Adrenal gland (tissue), 9 donors: ENCODE measurements at regions not wholly inside any gene's neighbourhood (a gene's known extent, or its start where the extent isn't known, plus 50 kb on each side); places are given as distances from the start of the nearest gene placed in this dataset.

Experiments
- DNase-seq, 7 donors: peaks; one replicate each; pipeline ENCODE4 v3.0.0-alpha.2; 2019 to 2020
- H3K27ac ChIP-seq, 5 donors: fragments of 200-600 bp; sonication (generic) in 4 of 5; 1 replicate in 3 of 5; 2 replicates in 2 of 5; pipeline versions ENCODE4 v1.5.1 to v1.8.0; 2016 to 2020; ENCODE audit warnings: mild to moderate bottlenecking in 1 of 5
- H3K27me3 ChIP-seq: fragments of 200-600 bp; 2 replicates; pipeline ENCODE4 v1.8.0; 2021
- H3K36me3 ChIP-seq, 2 donors: fragments of 200-600 bp; replicated peaks in 1 of 2; 1 replicate in 1 of 2; 2 replicates in 1 of 2; pipeline versions ENCODE4 v1.5.1 to v1.8.0; 2018 to 2022
- H3K4me1 ChIP-seq, 2 donors: fragments of 200-600 bp; replicated peaks in 1 of 2; 1 replicate in 1 of 2; 2 replicates in 1 of 2; pipeline versions ENCODE4 v1.5.1 to v1.8.0; 2018 to 2021
- H3K4me3 ChIP-seq, 4 donors: fragments of 200-600 bp; sonication (generic) in 3 of 4; one replicate each; pipeline ENCODE4 v1.5.1; 2016 to 2018
- H3K9me3 ChIP-seq, 3 donors: fragments of 200-600 bp; sonication (generic) in 1 of 3; replicated peaks in 1 of 3; 1 replicate in 2 of 3; 2 replicates in 1 of 3; pipeline versions ENCODE4 v1.5.1 to v1.8.0; 2016 to 2021
- CTCF ChIP-seq, 6 experiments: fragments of 450-650 bp in 4 of 6; fragments of 200-600 bp in 2 of 6; sonication (generic) in 1 of 6; IDR thresholded peaks; 1 replicate in 5 of 6; 2 replicates in 1 of 6; pipeline versions ENCODE4 v1.5.1 to v1.8.0; 2016 to 2021; ENCODE audit warnings: antibody characterized with exemption in 6 of 6, mild to moderate bottlenecking in 2 of 6, moderate library complexity in 1 of 6
- POLR2A ChIP-seq, 2 donors: fragments of 450-650 bp; IDR thresholded peaks; one replicate each; pipeline ENCODE4 v1.6.1; 2017; ENCODE audit warnings: antibody characterized with exemption in 2 of 2, mild to moderate bottlenecking in 2 of 2, moderate library complexity in 1 of 2
- WGBS, 4 donors: extraction: QIAGEN DNeasy Blood & Tissue Kit in 2 of 4; methylation state at CpG; one replicate each; pipeline versions ENCODE4 v1.1.5 to v1.1.7; 2013 to 2017; 5-methylcytosine and 5-hydroxymethylcytosine counted together
- intact Hi-C, 2 donors: fragments of 100-400 bp; cut with DNase I; formaldehyde crosslinking; loops; one replicate each; pipeline versions ENCODE4 v1.14.1 to v1.15.0; 2022 to 2023
- donor health status: healthy with polysubstance abuse.
- donor health status: Bipolar disorder and iron deficiency.
- donor health status: DM: yes; HTN: yes; CAD: no.
- donor health status: DM: no; HTN: no; CAD: no.
- donor health status: DM: no; HTN: no; CAD: no.

- H3K27me3 ChIP-seq, result no peaks in the 10 kb centered on the region
- no peak overlapping the region for H3K4me3 ChIP-seq
- intact Hi-C loops, result no loop called here
- DNase-seq, result no peak
- TF ChIP-seq CTCF (IDR thresholded peaks at IDR 0.05) (no peak), POLR2A (IDR thresholded peaks at IDR 0.05) (no peak)
- 74 to 92% (median 83%) methylated on average over 3 of the region's 3 CpGs for WGBS, 4 donors
- H3K36me3 ChIP-seq, result no peaks in the 10 kb centered on the region
- H3K27ac ChIP-seq, result no peak overlapping the region
- H3K9me3 ChIP-seq, result no peaks in the 10 kb centered on the region
- H3K4me1 ChIP-seq, result no peaks in the 10 kb centered on the region
These were observed 278.1 kb downstream of the FRK start for GRCh38 chr6:115782612-115783011.

GRCh38 chr6:115773741-115774140 is 286.9 kb downstream of the FRK start:
- Histone ChIP-seq H3K27ac (no peak overlapping the region), H3K9me3 (no peaks in the 10 kb centered on the region), H3K4me3 (no peak overlapping the region), H3K36me3 (no peaks in the 10 kb centered on the region), H3K27me3 (no peaks in the 10 kb centered on the region), H3K4me1 (no peaks in the 10 kb centered on the region)
- intact Hi-C loops, result no loop called here
- DNase-seq, result no peak
- WGBS, 4 donors, result 35 to 61% (median 52%) methylated on average over 3 of the region's 3 CpGs
- TF ChIP-seq CTCF (IDR thresholded peaks at IDR 0.05), result no peak
- no peak for TF ChIP-seq POLR2A (IDR thresholded peaks at IDR 0.05)

GRCh38 chr6:115770851-115771250 is 289.8 kb downstream of the FRK start:
- intact Hi-C loops, result no loop called here
- Histone ChIP-seq H3K36me3 (no peaks in the 10 kb centered on the region), H3K27me3 (no peaks in the 10 kb centered on the region), H3K4me3 (no peak overlapping the region), H3K4me1 (no peaks in the 10 kb centered on the region), H3K27ac (no peak overlapping the region), H3K9me3 (no peaks in the 10 kb centered on the region)
- 87 to 100% (median 92%) methylated on average over 2 to 7 of the region's 7 CpGs for WGBS, 4 donors
- TF ChIP-seq POLR2A (IDR thresholded peaks at IDR 0.05) (no peak), CTCF (IDR thresholded peaks at IDR 0.05) (no peak)
- DNase-seq, result no peak

- Histone ChIP-seq H3K4me1 (no peaks in the 10 kb centered on the region), H3K27me3 (no peaks in the 10 kb centered on the region), H3K27ac (no peak overlapping the region), H3K9me3 (no peaks in the 10 kb centered on the region), H3K36me3 (no peaks in the 10 kb centered on the region), H3K4me3 (no peak overlapping the region)
- DNase-seq, result no peak
- intact Hi-C loops, result no loop called here
- TF ChIP-seq CTCF (IDR thresholded peaks at IDR 0.05) (no peak), POLR2A (IDR thresholded peaks at IDR 0.05) (no peak)
These were observed 292.2 kb downstream of the FRK start for GRCh38 chr6:115768500-115768899.
